ENCODE measurements at regions not wholly inside any gene's neighbourhood (a gene's known extent, or its start where the extent isn't known, plus 50 kb on each side); places are given as distances from the start of the nearest gene placed in this dataset.

DNA sequence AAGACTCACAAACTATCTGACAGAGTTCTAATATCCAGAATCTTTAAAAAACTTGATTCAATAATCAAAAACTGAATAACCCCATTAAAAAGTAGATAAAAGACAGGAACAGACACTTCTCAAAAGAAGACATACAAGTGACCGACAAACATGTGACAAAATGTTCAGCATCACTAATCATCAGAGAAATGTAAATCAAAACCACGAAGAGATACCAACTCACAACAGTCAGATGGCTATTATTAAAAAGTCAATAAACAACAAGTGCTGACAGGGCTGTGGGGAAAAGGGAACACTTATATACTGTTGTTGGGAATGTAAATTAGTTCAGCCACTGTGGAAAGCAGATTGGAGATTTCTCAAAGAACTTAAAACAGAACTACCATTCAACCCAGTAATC lies 138.1 kb upstream of the RASGEF1B start:
- H3K4me3 ChIP-seq (ENCODE audit: low read length), result no peak overlapping the region
- TF ChIP-seq, protein P1, sequence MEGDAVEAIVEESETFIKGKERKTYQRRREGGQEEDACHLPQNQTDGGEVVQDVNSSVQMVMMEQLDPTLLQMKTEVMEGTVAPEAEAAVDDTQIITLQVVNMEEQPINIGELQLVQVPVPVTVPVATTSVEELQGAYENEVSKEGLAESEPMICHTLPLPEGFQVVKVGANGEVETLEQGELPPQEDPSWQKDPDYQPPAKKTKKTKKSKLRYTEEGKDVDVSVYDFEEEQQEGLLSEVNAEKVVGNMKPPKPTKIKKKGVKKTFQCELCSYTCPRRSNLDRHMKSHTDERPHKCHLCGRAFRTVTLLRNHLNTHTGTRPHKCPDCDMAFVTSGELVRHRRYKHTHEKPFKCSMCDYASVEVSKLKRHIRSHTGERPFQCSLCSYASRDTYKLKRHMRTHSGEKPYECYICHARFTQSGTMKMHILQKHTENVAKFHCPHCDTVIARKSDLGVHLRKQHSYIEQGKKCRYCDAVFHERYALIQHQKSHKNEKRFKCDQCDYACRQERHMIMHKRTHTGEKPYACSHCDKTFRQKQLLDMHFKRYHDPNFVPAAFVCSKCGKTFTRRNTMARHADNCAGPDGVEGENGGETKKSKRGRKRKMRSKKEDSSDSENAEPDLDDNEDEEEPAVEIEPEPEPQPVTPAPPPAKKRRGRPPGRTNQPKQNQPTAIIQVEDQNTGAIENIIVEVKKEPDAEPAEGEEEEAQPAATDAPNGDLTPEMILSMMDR (IDR thresholded peaks at IDR 0.05; ENCODE audit: insufficient read depth, low read depth, low read length, missing control alignments), result no peak
- DNase-seq (ENCODE audit: low read depth), result no peak

DNA sequence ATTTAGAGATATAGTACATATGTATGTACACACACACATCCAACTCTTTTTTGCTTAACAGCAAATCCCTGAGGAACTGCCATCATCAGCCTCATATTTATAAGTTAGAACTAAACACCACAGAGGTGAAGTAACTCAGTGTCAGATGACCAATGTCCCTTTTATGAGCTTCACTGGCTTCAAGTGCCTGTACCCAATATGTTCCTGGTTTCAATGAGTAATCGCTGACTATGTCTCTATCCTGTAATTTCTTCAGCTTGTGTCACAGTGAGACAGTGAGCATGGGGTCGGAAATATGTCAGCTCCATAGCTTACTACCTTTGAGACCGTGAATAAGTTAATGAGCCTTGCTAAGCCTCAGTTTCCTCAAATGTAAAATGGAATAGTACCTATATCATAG lies 136.2 kb upstream of the RASGEF1B start:
- TF ChIP-seq, protein P1 (IDR thresholded peaks at IDR 0.05; ENCODE audit: insufficient read depth, low read depth, low read length, missing control alignments), result no peak
- DNase-seq (ENCODE audit: low read depth), result peak; percentile 57

DNA sequence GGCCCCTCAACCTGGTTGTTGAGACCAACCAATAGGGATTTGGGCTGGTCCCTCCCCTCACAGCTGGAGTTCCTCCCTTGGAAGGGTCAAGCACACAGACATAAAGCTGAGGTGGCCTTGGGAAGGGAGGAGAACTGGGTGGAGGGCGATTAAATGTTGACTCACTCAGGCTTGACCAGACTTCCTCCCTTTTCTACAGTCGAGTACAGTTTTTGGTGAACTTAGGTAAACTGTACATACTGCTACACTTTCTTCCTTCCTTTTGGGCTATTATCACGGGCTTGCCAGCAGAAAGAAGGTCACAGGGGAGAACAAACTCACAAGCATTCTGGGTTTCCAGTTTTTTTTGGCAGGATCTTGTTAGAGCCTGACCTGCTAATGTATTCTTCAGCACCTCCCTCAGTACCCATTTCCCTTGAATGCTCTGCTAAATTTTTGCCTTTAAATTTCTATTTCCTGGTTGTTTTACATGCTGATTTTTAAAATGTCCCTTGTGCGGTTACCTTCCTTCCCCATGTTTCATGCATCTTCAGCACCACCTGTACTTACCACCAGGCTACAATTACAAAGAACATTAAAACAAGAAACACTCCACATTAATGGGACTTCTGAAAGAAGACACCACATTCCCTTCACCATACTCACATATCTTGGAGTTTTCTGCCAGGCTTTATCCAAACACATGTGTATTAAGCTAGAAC lies 135.2 kb upstream of the RASGEF1B start:
- DNase-seq (ENCODE audit: low read depth), result peak; percentile 11
- TF ChIP-seq, protein P1 (IDR thresholded peaks at IDR 0.05; ENCODE audit: insufficient read depth, low read depth, low read length, missing control alignments), result no peak
- no peak overlapping the region for H3K4me3 ChIP-seq (ENCODE audit: low read length)

More for the DNA sequence above, 136.2 kb upstream of the RASGEF1B start:
- H3K4me3 ChIP-seq (ENCODE audit: low read length), result no peak overlapping the region

DNA sequence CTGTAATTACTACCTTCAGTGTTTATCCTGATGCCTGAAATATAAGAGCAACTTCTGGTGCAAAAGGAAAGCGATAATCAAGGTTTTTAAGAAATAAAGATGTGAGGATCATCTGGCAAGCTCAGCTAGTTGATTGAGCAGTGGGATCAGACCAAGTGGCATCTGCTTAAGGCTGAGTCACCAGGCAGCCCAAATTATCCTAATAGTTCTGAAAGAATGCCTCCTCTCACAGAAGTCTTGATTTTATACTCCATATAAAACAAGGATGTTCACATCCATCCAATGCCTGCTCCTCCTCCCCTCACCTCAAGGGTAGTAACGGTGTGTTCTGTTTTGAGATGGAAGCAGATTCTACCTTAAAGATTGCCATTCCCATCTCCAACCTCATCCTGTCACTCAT lies 134.5 kb upstream of the RASGEF1B start:
- H3K4me3 ChIP-seq (ENCODE audit: low read length), result no peak overlapping the region
- no peak for DNase-seq (ENCODE audit: low read depth)
- TF ChIP-seq, protein P1 (IDR thresholded peaks at IDR 0.05; ENCODE audit: insufficient read depth, low read depth, low read length, missing control alignments), result no peak

DNA sequence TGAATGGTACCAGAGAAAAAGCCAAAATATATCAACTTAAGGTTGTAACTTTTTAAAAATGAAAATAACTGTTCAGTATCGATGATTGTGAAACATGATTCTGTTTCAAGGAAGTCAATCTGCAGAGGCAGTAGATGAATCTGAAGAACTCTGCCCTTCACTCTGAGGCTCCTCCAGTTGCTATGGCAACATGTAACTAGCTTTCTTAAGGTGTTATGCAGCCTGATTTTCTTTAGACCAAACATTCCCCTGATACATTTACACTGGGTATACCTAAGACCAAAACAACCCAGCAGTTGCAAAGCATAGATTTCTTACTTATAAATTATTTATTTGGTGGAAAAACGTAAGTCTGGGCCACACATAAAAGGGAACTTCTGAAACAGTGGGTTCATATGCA lies 133.6 kb upstream of the RASGEF1B start:
- DNase-seq (ENCODE audit: low read depth), result no peak
- H3K4me3 ChIP-seq (ENCODE audit: low read length), result no peak overlapping the region
- TF ChIP-seq, protein P1 (IDR thresholded peaks at IDR 0.05; ENCODE audit: insufficient read depth, low read depth, low read length, missing control alignments), result no peak

DNA sequence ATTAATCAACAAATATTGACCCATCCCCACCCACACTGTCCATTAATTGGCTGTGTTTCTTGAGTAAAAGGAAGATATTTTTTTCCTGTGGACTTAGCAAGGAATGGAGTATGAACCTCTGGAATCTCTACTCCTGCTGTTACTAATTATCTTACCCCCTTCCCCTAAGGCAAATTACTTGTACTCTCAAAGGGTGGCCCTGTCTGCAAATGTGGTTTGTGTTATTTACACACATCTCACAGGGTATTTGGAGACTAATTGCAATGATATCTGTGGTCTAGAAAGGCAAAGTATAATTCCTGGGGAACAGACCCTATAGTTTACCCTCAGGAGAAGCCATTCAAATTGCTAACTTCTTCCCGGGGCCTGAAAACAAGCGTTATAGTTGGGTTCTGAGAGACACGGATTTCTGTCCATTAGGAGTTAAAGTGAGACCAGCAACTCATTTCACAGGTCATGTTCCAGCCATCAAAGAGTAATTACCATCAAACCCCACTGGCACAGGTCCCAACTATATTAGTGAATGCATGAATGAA lies 133.0 kb upstream of the RASGEF1B start:
- TF ChIP-seq, protein P1 (IDR thresholded peaks at IDR 0.05; ENCODE audit: insufficient read depth, low read depth, low read length, missing control alignments), result no peak
- H3K4me3 ChIP-seq (ENCODE audit: low read length), result no peak overlapping the region

DNA sequence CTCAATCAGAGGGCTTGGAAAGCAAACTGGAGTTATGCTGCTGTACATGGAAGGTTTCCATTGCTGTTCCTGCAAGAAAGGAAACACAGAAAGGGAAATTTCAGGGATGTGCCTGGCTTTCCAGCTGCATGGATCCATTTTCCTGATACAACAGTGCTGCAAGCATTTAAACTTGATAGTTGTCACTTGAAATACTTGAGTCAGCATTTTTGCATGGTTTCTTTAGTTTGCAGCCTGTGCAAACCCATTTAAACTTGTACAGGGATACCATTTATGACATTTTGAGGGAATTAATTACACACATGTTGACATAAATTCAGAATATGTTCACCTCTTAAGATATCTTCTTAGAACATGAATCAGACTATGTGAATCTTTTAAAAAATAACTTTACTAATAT lies 131.1 kb upstream of the RASGEF1B start:
- TF ChIP-seq, protein P1 (IDR thresholded peaks at IDR 0.05; ENCODE audit: insufficient read depth, low read depth, low read length, missing control alignments), result no peak
- DNase-seq (ENCODE audit: low read depth), result no peak
- H3K4me3 ChIP-seq (ENCODE audit: low read length), result no peak overlapping the region

More for the DNA sequence above, 133.0 kb upstream of the RASGEF1B start:
- DNase-seq (ENCODE audit: low read depth), result no peak

All from epithelial cell of esophagus (primary cell).